Brain microvascular endothelial cell (primary cell): ENCODE measurements at regions not wholly inside any gene's neighbourhood (a gene's known extent, or its start where the extent isn't known, plus 50 kb on each side); places are given as distances from the start of the nearest gene placed in this dataset.

Source experiments
- DNase-seq: peaks from one replicate; pipeline ENCODE4 v3.0.0-alpha.2; 2020
- H3K27ac ChIP-seq: fragments of 250-450 bp; sonication (Bioruptor Pico); 2 replicates; pipeline ENCODE4 v1.5.1; 2020; ENCODE audit warnings: mild to moderate bottlenecking, moderate library complexity
- H3K27me3 ChIP-seq: fragments of 250-450 bp; sonication (Bioruptor Pico); replicated peaks from 2 replicates; pipeline ENCODE4 v1.5.1; 2020; ENCODE audit warnings: mild to moderate bottlenecking
- H3K36me3 ChIP-seq: fragments of 250-450 bp; sonication (Bioruptor Pico); replicated peaks from 2 replicates; pipeline ENCODE4 v1.5.1; 2020; ENCODE audit warnings: mild to moderate bottlenecking
- H3K4me3 ChIP-seq: 2 replicates; pipeline ENCODE4 v1.5.1; 2011; ENCODE audit warnings: low read depth, mild to moderate bottlenecking, control low read depth, low read length, moderate library complexity
- CTCF ChIP-seq: IDR thresholded peaks from 2 replicates; pipeline ENCODE4 v1.5.1; 2011; ENCODE audit warnings: low read depth, mild to moderate bottlenecking, moderate library complexity, low read length, control low read depth, inconsistent platforms; ENCODE audit errors: missing control alignments
- in situ Hi-C: cut with HindIII; loops from 2 replicates; pipeline ENCODE4 v1.10.0; 2017; ENCODE audit warnings: low sequenced_read_pairs, low pct_ligation_motif_present

GRCh38 chr1:213929398-213929797 is 58.4 kb upstream of the PROX1 start:
- H3K36me3 ChIP-seq: no peaks in the 10 kb centered on the region
- no peak overlapping the region for H3K4me3 ChIP-seq
- no peak for TF ChIP-seq CTCF
- no peak overlapping the region for H3K27ac ChIP-seq
- no peaks in the 10 kb centered on the region for H3K27me3 ChIP-seq
- in situ Hi-C loops: no loop called here
- DNase-seq: no peak

GRCh38 chr1:213931836-213932235 is 55.9 kb upstream of the PROX1 start:
- DNase-seq: no peak
- Histone ChIP-seq H3K4me3 (no peak overlapping the region), H3K27me3 (no peaks in the 10 kb centered on the region), H3K27ac (no peak overlapping the region), H3K36me3 (no peaks in the 10 kb centered on the region)
- in situ Hi-C loops: no loop called here
- TF ChIP-seq CTCF: no peak

GRCh38 chr1:213933336-213933735 is 54.4 kb upstream of the PROX1 start:
- in situ Hi-C loops: no loop called here
- H3K27me3 ChIP-seq: no peaks in the 10 kb centered on the region
- no peak overlapping the region for H3K27ac ChIP-seq
- DNase-seq: no peak
- no peaks in the 10 kb centered on the region for H3K36me3 ChIP-seq
- no peak for TF ChIP-seq CTCF
- no peak overlapping the region for H3K4me3 ChIP-seq

- H3K27ac ChIP-seq: no peak overlapping the region
- no peaks in the 10 kb centered on the region for H3K36me3 ChIP-seq
- in situ Hi-C loops: no loop called here
- TF ChIP-seq CTCF: no peak
- no peak overlapping the region for H3K4me3 ChIP-seq
- no peaks in the 10 kb centered on the region for H3K27me3 ChIP-seq
- DNase-seq: no peak
Observed at GRCh38 chr1:213934649-213935048, 53.1 kb upstream of the PROX1 start.

GRCh38 chr1:213936571-213936970 is 51.2 kb upstream of the PROX1 start:
- Histone ChIP-seq H3K4me3 (no peak overlapping the region), H3K27ac (no peak overlapping the region), H3K27me3 (no peaks in the 10 kb centered on the region), H3K36me3 (no peaks in the 10 kb centered on the region)
- in situ Hi-C loops: no loop called here
- no peak for TF ChIP-seq CTCF
- DNase-seq: no peak
